ENCODE measurements at regions not wholly inside any gene's neighbourhood (a gene's known extent, or its start where the extent isn't known, plus 50 kb on each side); places are given as distances from the start of the nearest gene placed in this dataset.

DNA sequence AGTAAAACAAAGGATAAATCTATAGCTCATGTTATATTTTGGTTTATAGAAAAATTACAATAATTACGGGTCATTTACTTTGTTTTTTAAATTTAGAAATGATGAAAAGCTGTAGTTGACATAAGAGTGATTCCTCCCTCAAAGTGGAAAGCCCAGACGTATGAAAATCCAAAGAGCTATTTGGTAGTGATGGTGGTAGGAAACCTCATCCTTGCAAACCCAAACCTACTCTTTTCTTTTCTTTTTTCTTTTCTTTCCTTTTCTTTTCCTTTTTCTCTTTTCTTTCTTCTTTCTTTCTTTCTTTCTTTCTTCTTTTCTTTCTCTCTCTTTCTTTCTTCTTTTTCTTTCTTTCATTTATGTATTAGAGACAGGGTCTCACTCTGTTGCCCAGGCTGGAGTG, 190.3 kb upstream of the RASSF8 start:
- Histone ChIP-seq H3K4me1 (no peaks in the 10 kb centered on the region), H3K9me3 (no peaks in the 10 kb centered on the region), H3K27me3 (no peaks in the 10 kb centered on the region), H3K27ac (no peak overlapping the region), H3K4me3 (no peak overlapping the region), H3K36me3 (no peaks in the 10 kb centered on the region)
- ATAC-seq (no peak), DNase-seq (no peak)
- intact Hi-C loops (cut with DNase I; ENCODE audit: low total_unique reads) (no loop called here), in situ Hi-C loops (cut with MboI; ENCODE audit: low sequenced_read_pairs in 4 of 4) (no loop called here)
- TF ChIP-seq POLR2A (IDR thresholded peaks at IDR 0.05), result no peak
- TF ChIP-seq, protein P1, sequence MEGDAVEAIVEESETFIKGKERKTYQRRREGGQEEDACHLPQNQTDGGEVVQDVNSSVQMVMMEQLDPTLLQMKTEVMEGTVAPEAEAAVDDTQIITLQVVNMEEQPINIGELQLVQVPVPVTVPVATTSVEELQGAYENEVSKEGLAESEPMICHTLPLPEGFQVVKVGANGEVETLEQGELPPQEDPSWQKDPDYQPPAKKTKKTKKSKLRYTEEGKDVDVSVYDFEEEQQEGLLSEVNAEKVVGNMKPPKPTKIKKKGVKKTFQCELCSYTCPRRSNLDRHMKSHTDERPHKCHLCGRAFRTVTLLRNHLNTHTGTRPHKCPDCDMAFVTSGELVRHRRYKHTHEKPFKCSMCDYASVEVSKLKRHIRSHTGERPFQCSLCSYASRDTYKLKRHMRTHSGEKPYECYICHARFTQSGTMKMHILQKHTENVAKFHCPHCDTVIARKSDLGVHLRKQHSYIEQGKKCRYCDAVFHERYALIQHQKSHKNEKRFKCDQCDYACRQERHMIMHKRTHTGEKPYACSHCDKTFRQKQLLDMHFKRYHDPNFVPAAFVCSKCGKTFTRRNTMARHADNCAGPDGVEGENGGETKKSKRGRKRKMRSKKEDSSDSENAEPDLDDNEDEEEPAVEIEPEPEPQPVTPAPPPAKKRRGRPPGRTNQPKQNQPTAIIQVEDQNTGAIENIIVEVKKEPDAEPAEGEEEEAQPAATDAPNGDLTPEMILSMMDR (IDR thresholded peaks at IDR 0.05 in 4 of 5, conservative IDR thresholded peaks at IDR 0.05 in 1 of 5), result no peak

DNA sequence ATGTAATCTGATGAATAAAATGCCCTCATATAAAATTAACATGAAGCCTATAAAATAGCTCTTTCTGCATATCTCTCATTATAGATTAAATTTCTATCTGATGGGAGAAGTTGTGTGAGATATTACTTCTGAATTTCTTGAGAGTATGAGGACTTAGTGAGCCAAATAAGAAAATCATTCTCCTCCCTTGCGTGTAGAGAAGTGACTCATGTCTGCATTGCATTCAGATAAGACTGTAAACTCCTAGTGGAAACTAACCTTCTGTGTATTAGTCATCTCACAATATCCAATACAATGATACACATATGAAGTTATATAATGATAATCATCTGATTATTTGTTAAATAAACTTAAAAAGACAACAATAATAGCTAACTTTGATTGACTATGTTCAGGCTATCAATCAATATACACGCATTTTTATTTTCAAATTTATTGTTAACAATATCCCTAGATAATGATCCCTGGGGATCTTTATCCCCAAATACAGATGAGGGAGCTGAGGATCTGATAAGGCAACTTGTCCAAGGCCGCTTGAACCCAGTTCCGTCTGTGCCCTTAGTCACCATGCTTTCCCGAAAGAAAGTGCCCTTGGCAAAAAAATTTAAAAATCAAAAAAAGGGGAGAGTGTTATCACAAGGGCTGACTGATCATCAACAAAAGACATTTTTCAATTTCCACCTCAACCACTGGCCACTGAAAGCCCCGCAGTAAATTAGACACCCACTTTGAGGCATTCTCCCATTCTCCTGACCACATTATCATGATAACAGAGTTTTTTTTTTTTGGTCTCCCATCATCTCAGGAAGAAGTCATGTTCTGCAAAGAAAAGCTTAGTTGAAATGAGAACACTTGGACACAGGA, 189.2 kb upstream of the RASSF8 start:
- in situ Hi-C loops (cut with MboI; ENCODE audit: low sequenced_read_pairs in 4 of 4), result no loop called here
- Histone ChIP-seq H3K27me3 (no peaks in the 10 kb centered on the region), H3K36me3 (no peaks in the 10 kb centered on the region), H3K4me3 (no peak overlapping the region), H3K27ac (no peak overlapping the region), H3K4me1 (no peaks in the 10 kb centered on the region), H3K9me3 (no peaks in the 10 kb centered on the region)
- TF ChIP-seq, protein P1 (IDR thresholded peaks at IDR 0.05 in 4 of 5, conservative IDR thresholded peaks at IDR 0.05 in 1 of 5), result no peak
- TF ChIP-seq POLR2A (IDR thresholded peaks at IDR 0.05), result no peak
- intact Hi-C loops (cut with DNase I; ENCODE audit: low total_unique reads), result no loop called here
- DNase-seq (no peak), ATAC-seq (no peak)

DNA sequence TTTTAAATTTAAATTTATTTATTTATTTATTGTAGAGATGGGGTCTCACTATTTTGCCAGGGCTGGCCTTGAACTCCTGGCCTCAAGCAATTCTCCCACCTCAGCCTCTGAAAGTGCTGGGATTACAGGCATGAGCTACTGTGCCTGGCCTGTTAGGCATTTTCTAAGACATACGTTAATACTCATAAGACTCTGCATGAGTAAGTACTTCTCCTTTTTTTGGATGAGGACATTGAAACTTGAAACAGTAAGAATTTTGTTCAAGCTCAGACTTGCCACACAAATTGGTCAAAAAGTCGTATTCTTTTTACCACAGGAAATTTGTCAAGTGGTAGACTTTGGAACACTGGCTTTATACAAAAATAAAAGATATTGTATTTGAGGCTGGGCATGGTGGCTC, 187.4 kb upstream of the RASSF8 start:
- in situ Hi-C loops (cut with MboI; ENCODE audit: low sequenced_read_pairs in 4 of 4) (no loop called here), intact Hi-C loops (cut with DNase I; ENCODE audit: low total_unique reads) (no loop called here)
- Histone ChIP-seq H3K27ac (no peak overlapping the region), H3K36me3 (no peaks in the 10 kb centered on the region), H3K4me3 (no peak overlapping the region), H3K4me1 (no peaks in the 10 kb centered on the region), H3K9me3 (no peaks in the 10 kb centered on the region), H3K27me3 (no peaks in the 10 kb centered on the region)
- ATAC-seq (no peak), DNase-seq (no peak)
- TF ChIP-seq POLR2A (IDR thresholded peaks at IDR 0.05), result no peak
- TF ChIP-seq, protein P1 (IDR thresholded peaks at IDR 0.05 in 4 of 5, conservative IDR thresholded peaks at IDR 0.05 in 1 of 5), result no peak

DNA sequence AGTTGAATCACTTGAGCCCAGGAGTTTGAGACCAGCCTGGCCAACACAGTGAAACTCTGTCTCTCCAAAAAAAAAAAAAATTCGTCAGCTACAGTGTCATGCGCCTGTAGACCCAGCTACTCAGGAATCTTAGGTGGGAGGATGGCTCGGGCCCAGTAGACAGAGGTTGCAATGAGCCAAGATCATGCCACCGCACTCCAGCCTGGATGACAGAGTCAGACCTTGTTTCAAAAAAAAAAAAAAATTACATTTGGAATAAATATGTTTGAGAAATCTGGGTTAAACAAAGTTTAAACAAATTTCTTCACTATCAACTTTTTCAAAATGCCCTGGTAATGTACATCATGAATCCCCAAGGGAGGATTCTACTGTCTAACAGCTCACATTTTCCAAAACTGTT, 187.0 kb upstream of the RASSF8 start:
- Histone ChIP-seq H3K9me3 (no peaks in the 10 kb centered on the region), H3K36me3 (no peaks in the 10 kb centered on the region), H3K27ac (no peak overlapping the region), H3K4me1 (no peaks in the 10 kb centered on the region), H3K4me3 (no peak overlapping the region), H3K27me3 (no peaks in the 10 kb centered on the region)
- no peak for DNase-seq
- in situ Hi-C loops (cut with MboI; ENCODE audit: low sequenced_read_pairs in 4 of 4), result no loop called here
- intact Hi-C loops (cut with DNase I; ENCODE audit: low total_unique reads), result no loop called here
- TF ChIP-seq, protein P1 (IDR thresholded peaks at IDR 0.05 in 4 of 5, conservative IDR thresholded peaks at IDR 0.05 in 1 of 5), result no peak
- no peak for TF ChIP-seq POLR2A (IDR thresholded peaks at IDR 0.05)
- ATAC-seq, result no peak

Measured in gastrocnemius medialis (tissue), 4 donors.